ENCODE measurements at regions not wholly inside any gene's neighbourhood (a gene's known extent, or its start where the extent isn't known, plus 50 kb on each side); places are given as distances from the start of the nearest gene placed in this dataset.
"Not testable (repeated sequence)": the region's sequence is repeated elsewhere in the genome, so short reads cannot be mapped to it uniquely, and the experiment has no call there.

GRCh38 chr2:107558295-107558694 lies 268.4 kb upstream of the RGPD4 start:
- H3K27me3 ChIP-seq (ENCODE audit: insufficient read depth, poor library complexity, severe bottlenecking), result no peaks in the 10 kb centered on the region
- no peak for DNase-seq (ENCODE audit: low read depth in 1 of 2, low spot score in 1 of 2)
- no peak overlapping the region for H3K4me3 ChIP-seq (replicated peaks; ENCODE audit: insufficient read depth, low read length)
- H3K27ac ChIP-seq (replicated peaks), result no peak overlapping the region
- TF ChIP-seq SPI1 (IDR thresholded peaks at IDR 0.05; ENCODE audit: borderline replicate concordance, low read depth) (no peak), GABPA (IDR thresholded peaks at IDR 0.05; ENCODE audit: low read depth) (no peak), POLR2AphosphoS5 (IDR thresholded peaks at IDR 0.05; ENCODE audit: low read depth) (no peak)
- TF ChIP-seq, protein P1, sequence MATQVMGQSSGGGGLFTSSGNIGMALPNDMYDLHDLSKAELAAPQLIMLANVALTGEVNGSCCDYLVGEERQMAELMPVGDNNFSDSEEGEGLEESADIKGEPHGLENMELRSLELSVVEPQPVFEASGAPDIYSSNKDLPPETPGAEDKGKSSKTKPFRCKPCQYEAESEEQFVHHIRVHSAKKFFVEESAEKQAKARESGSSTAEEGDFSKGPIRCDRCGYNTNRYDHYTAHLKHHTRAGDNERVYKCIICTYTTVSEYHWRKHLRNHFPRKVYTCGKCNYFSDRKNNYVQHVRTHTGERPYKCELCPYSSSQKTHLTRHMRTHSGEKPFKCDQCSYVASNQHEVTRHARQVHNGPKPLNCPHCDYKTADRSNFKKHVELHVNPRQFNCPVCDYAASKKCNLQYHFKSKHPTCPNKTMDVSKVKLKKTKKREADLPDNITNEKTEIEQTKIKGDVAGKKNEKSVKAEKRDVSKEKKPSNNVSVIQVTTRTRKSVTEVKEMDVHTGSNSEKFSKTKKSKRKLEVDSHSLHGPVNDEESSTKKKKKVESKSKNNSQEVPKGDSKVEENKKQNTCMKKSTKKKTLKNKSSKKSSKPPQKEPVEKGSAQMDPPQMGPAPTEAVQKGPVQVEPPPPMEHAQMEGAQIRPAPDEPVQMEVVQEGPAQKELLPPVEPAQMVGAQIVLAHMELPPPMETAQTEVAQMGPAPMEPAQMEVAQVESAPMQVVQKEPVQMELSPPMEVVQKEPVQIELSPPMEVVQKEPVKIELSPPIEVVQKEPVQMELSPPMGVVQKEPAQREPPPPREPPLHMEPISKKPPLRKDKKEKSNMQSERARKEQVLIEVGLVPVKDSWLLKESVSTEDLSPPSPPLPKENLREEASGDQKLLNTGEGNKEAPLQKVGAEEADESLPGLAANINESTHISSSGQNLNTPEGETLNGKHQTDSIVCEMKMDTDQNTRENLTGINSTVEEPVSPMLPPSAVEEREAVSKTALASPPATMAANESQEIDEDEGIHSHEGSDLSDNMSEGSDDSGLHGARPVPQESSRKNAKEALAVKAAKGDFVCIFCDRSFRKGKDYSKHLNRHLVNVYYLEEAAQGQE (IDR thresholded peaks at IDR 0.05; ENCODE audit: insufficient replicate concordance, low read depth), result no peak
- TF ChIP-seq, protein P2, sequence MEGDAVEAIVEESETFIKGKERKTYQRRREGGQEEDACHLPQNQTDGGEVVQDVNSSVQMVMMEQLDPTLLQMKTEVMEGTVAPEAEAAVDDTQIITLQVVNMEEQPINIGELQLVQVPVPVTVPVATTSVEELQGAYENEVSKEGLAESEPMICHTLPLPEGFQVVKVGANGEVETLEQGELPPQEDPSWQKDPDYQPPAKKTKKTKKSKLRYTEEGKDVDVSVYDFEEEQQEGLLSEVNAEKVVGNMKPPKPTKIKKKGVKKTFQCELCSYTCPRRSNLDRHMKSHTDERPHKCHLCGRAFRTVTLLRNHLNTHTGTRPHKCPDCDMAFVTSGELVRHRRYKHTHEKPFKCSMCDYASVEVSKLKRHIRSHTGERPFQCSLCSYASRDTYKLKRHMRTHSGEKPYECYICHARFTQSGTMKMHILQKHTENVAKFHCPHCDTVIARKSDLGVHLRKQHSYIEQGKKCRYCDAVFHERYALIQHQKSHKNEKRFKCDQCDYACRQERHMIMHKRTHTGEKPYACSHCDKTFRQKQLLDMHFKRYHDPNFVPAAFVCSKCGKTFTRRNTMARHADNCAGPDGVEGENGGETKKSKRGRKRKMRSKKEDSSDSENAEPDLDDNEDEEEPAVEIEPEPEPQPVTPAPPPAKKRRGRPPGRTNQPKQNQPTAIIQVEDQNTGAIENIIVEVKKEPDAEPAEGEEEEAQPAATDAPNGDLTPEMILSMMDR (IDR thresholded peaks at IDR 0.05; ENCODE audit: insufficient read depth, low read length), result no peak

DNA sequence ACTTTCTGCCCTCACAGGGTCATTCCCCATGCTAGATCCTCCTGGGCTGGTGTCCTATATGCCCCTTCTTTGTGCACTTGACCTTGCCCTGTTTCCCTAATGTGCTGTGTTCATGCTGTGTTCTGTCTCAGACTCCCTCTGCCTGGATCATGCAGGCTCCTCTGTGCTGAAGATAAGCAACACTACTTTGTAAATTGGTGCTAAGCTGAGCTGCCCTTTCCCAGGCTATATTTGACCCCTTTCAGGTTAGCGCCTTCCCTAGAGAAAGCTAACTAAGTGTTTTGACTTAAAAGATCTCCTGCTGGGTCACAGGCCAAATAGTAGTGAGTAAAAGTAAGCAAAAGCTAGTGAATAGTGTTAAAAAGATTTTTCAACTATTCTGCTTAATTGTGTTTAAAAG lies 257.2 kb upstream of the RGPD4 start:
- no peak for TF ChIP-seq POLR2AphosphoS5 (IDR thresholded peaks at IDR 0.05; ENCODE audit: low read depth)
- TF ChIP-seq, protein P2 (IDR thresholded peaks at IDR 0.05; ENCODE audit: insufficient read depth, low read length), result no peak
- no peaks in the 10 kb centered on the region for H3K27me3 ChIP-seq (ENCODE audit: insufficient read depth, poor library complexity, severe bottlenecking)
- H3K4me3 ChIP-seq (replicated peaks; ENCODE audit: insufficient read depth, low read length), result no peak overlapping the region
- no peak for DNase-seq (ENCODE audit: low read depth in 1 of 2, low spot score in 1 of 2)
- no peak overlapping the region for H3K27ac ChIP-seq (replicated peaks)

GRCh38 chr2:107570876-107571275 lies 255.8 kb upstream of the RGPD4 start:
- Histone ChIP-seq H3K27ac (replicated peaks) (no peak overlapping the region), H3K27me3 (ENCODE audit: insufficient read depth, poor library complexity, severe bottlenecking) (no peaks in the 10 kb centered on the region), H3K4me3 (replicated peaks; ENCODE audit: insufficient read depth, low read length) (no peak overlapping the region)
- TF ChIP-seq GABPA (IDR thresholded peaks at IDR 0.05; ENCODE audit: low read depth) (no peak), SPI1 (IDR thresholded peaks at IDR 0.05; ENCODE audit: borderline replicate concordance, low read depth) (no peak), POLR2AphosphoS5 (IDR thresholded peaks at IDR 0.05; ENCODE audit: low read depth) (no peak)
- TF ChIP-seq, protein P1 (IDR thresholded peaks at IDR 0.05; ENCODE audit: insufficient replicate concordance, low read depth), result no peak
- TF ChIP-seq, protein P2 (IDR thresholded peaks at IDR 0.05; ENCODE audit: insufficient read depth, low read length), result no peak
- no peak for DNase-seq (ENCODE audit: low read depth in 1 of 2, low spot score in 1 of 2)

GRCh38 chr2:107572890-107573289 lies 253.8 kb upstream of the RGPD4 start:
- H3K27ac ChIP-seq (replicated peaks); H3K27me3 ChIP-seq (ENCODE audit: insufficient read depth, poor library complexity, severe bottlenecking); H3K4me3 ChIP-seq (replicated peaks; ENCODE audit: insufficient read depth, low read length): not testable (repeated sequence)
- peak in 1 of 2 experiments; percentile 9 for DNase-seq (ENCODE audit: low read depth in 1 of 2, low spot score in 1 of 2)

All from HL-60 (cell line).